HG03520 (cell line): ENCODE measurements at regions not wholly inside any gene's neighbourhood (a gene's known extent, or its start where the extent isn't known, plus 50 kb on each side); places are given as distances from the start of the nearest gene placed in this dataset.

Experiments used
- ATAC-seq: cut with Tn5 transposase; IDR thresholded peaks from one replicate; pipeline ENCODE4 v1.9.1; 2021; ENCODE audit warnings: mild to moderate bottlenecking, moderate library complexity; ENCODE audit not compliant: unreplicated experiment

GRCh38 chr20:57795977-57796560 lies 86.3 kb upstream of the PMEPA1 start:
- no peak for ATAC-seq

- ATAC-seq: no peak
Measured at GRCh38 chr20:57795342-57795697, 85.5 kb upstream of the PMEPA1 start.

- ATAC-seq: no peak
Measured at GRCh38 chr20:57794600-57795341, 85.0 kb upstream of the PMEPA1 start.

GRCh38 chr20:57794036-57794435 lies 84.2 kb upstream of the PMEPA1 start:
- no peak for ATAC-seq

- ATAC-seq: no peak
Measured at GRCh38 chr20:57793421-57793820, 83.6 kb upstream of the PMEPA1 start.

GRCh38 chr20:57792386-57793080 lies 82.7 kb upstream of the PMEPA1 start:
- no peak for ATAC-seq

GRCh38 chr20:57791966-57792365 lies 82.2 kb upstream of the PMEPA1 start:
- ATAC-seq: no peak

GRCh38 chr20:57791178-57791962 lies 81.6 kb upstream of the PMEPA1 start:
- ATAC-seq: no peak

- no peak for ATAC-seq
Measured at GRCh38 chr20:57790176-57790575, 80.4 kb upstream of the PMEPA1 start.

- ATAC-seq: no peak
Measured at GRCh38 chr20:57788936-57789613, 79.3 kb upstream of the PMEPA1 start.

GRCh38 chr20:57787990-57788781 lies 78.4 kb upstream of the PMEPA1 start:
- no peak for ATAC-seq

- ATAC-seq: no peak
Measured at GRCh38 chr20:57787151-57787989, 77.6 kb upstream of the PMEPA1 start.

- no peak for ATAC-seq
Measured at GRCh38 chr20:57786304-57786932, 76.6 kb upstream of the PMEPA1 start.

GRCh38 chr20:57785720-57786119 lies 75.9 kb upstream of the PMEPA1 start:
- ATAC-seq: no peak

GRCh38 chr20:57785061-57785460 lies 75.2 kb upstream of the PMEPA1 start:
- ATAC-seq: no peak

- ATAC-seq: no peak
Measured at GRCh38 chr20:57783956-57784837, 74.4 kb upstream of the PMEPA1 start.

- no peak for ATAC-seq
Measured at GRCh38 chr20:57783196-57783595, 73.4 kb upstream of the PMEPA1 start.

GRCh38 chr20:57782631-57783041 lies 72.8 kb upstream of the PMEPA1 start:
- ATAC-seq: no peak
